Fibroblast of upper back skin (primary cell): ENCODE measurements at regions not wholly inside any gene's neighbourhood (a gene's known extent, or its start where the extent isn't known, plus 50 kb on each side); places are given as distances from the start of the nearest gene placed in this dataset.
"Not testable (repeated sequence)": the region's sequence is repeated elsewhere in the genome, so short reads cannot be mapped to it uniquely, and the experiment has no call there.

Experiments used
- DNase-seq: peaks from one replicate; pipeline ENCODE4 v3.0.0-alpha.2; 2013

DNA sequence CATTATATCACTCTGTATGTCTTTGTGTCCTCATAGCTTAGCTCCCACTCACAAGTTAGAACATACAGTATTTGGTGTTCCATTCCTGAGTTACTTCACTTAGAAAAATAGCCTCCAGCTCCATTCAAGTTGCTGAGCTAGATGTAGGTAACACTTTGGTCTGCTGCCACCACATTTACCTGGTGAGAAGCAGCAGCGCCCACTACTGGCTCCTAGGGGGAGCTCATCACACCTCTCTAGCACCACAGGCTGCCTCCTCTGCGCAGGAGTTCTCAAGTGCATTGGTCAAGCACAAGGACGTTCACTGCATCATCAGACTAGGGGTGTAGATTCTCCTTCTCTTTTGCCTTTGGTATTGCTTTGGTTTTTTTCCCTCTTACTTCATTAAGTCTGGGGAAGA lies 530.9 kb upstream of the AUTS2 start:
- DNase-seq = peak; percentile 4

DNA sequence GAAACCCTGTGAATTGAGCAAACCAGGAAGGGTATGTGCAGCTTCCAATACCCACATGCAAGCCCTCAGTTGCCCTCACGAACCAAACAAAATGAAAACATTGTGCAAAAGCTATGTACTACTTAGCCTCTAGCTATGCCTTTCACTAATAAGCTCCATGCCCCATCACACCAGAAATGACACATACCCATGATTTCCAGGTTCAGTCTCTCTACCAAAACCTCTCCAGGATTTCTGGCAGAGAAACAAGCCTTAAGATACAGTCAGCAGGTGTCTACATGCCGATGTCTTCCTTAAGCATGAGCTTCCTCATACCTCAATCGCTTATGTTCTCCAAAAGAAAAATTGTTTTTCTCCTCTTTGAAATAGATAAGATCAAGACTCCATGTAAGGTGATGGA lies 527.8 kb upstream of the AUTS2 start:
- DNase-seq = no peak

DNA sequence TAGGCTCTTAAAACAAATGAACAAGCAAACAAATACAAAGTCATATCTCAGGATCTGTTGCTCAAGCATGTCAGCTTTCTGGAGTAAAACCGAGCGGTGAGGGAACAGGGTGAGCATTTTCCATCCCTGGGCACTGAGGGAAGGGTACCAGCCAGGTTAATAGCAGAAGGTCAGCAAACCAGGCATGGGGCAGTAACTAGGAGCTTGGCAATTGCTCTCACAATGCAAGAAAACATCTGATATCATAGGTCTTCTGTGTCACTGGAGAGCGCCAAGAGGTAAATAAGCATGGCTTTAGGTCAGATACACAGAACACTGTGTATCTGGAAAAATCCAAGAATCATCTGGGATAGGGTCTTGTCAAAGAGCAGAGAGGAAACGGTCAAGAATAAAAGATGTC lies 521.7 kb upstream of the AUTS2 start:
- no peak for DNase-seq

DNA sequence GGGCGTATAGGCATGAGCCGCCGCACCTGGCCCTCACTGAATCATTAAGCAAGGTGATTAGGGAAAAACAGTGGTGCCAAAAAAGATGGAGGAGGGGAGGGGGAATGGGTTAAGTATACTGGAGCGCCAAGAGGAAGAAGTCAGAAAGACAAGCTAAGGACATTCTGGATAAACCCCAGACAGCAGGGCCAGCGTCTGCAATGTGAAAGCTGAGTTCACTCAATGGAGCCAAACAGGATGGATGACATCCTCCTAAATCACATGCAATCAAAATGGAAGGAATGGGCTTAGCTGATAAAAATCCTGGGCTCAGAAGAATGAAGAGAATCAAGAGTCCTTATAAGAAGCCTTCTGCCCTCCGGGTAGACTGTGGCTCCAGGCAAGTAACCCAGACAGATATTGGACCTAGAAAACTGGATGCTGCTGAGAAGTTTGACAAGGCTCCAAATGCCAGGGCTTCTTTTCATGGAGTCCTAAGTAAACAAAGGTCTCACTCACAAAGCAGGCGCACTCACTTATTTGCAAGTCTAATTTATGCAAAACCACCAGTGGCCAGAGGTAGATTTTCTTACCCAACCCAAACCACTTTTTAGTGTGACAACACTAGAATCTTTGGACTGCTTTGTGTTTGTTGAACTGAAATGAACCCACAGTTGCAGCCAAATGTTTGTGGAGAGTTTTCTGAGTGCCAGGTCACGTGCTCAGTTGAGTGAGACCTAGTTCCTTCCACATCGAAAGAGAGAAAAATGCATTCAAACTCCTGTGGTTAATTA lies 519.1 kb upstream of the AUTS2 start:
- DNase-seq = peak; percentile 50

DNA sequence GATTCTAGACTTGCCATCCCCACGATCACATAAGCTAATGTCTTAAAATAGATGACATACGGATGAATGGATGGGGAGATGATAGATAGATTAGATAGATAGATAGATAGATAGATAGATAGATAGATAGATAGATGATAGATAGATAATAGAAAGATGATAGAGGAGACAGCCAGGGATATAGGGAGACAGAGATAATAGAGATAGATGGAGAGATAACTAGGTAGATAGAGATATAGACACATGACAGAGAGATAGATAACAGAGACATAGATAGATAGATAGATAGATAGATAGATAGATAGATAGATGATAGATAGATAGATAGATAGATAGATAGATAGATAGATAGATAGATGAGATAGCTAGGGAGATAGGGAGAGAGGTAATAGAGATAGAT lies 511.0 kb upstream of the AUTS2 start:
- not testable (repeated sequence) for DNase-seq

DNA sequence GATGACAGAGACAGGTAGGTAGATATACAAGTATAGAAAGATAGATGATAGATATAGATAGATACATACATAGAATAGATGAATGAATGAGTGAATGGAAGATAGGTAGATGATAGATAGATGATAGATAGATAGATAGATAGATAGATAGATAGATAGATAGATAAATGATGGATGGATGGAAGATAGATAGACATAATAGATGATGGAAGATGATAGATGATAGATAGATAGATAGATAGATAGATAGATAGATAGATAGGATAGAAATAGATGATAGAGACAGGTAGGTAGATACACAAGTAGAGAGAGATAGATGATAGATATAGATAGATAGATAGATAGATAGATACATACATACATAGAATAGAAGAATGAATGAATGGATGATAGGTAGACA lies 510.1 kb upstream of the AUTS2 start:
- no peak for DNase-seq

DNA sequence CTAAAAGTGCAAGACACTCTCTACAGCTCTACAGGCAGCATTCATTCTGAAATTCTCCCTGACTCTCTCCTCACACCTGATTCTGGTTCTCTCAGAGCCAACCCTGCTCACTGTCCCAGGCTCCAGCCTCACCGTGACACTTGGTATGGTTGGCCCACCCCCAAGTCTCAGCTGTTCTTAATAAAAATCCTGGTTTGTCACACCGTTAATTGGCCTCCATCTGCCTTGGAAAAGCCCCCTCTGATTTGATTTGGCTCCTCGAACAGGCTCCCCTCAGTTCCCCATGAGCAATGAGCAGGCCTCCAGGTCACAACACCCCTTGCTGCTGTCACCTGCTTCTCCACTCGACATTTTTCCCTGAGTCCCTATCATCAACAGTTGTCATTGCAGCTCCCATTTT lies 507.3 kb upstream of the AUTS2 start:
- no peak for DNase-seq

DNA sequence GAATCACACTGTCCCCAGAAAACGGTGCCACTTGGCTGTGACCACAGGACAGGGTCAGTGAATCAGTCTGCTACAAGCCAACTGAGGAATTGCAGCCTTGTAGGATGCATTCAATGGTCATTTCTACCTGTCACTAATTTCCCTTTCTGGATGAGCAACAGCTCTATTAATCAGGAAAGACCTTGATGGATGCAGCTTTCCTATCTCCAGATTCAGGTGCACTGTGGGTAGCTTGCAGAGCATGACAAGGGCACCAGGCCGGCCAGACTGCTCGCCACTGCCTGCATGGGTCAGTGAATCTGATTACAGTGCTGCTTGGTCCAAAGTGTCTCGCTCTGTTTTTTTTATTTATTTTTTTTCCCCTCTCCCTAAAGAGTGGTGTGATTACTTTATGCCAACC lies 506.8 kb upstream of the AUTS2 start:
- DNase-seq = no peak

DNA sequence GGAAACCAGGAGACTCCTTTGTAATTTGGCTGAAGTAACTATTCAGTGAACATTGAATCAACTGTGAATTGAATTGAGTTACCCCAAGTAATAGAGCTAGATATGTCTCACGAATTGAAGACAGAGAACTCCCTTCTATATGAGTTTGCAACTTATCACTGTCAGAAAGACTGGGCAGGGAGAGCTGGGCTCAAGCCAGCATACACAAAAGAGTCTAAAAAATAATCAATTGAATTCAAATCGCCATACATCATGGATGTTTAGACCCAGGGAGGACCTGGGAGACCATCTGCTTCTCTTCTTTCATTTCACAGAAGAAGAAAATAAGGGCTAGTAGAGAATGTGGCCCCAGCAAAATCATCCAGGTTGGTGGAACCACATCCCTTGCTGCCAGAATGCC lies 503.1 kb upstream of the AUTS2 start:
- DNase-seq = no peak

DNA sequence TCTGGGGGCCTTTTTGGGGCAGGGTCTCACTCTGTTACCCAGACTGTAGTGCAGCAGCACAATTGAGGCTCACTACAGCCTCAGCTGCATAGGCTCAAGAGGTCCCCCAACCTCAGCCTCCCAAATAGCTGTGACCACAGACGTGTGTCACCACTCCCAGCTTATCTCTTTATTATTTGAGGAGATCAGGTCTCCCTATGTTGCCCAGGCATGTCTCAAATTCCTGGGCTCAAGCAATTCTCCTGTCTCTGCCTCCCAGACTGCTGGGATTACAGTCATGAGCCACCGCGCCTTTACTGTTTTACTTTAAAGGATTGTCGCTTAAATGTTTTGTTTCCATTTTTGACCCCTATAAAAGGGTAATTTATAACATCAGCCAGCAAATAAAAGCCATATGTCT lies 502.6 kb upstream of the AUTS2 start:
- DNase-seq = peak; percentile 17

DNA sequence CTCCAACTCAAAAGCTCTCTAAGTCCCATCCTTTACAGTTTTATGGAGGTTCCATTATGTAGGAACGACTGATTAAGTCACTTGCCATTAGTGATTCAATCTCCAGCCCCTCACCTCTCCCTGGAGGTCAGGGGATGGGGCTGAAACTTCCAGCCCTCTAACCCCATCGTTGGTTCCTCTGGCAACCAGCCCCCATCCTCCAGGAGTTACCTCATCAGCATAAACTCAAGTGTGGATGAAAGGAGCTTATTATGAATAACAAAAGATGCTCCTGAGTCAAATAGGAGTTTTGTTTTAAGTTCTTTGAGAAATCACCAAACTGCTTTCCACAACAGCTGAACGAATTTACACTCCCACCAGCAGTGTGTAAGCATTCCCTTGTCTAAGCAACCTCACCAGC lies 494.3 kb upstream of the AUTS2 start:
- DNase-seq = no peak

DNA sequence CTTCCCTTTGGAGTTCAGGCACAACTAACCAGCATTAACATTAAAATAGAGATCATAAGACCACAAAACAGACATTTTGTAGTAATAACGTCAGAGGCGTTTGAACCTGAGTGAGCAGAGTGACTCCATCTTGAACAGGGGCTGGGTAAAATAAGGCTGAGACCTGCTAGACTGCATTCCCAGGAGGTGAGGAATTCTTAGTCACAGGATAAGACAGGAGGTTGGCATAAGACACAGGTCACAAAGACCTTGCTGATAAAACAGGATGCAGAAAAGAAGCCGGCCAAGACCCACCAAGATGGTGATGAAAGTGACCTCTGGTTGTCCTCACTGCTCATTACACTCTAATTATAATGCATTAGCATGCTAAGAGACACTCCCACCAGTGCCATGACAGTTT lies 493.2 kb upstream of the AUTS2 start:
- no peak for DNase-seq

DNA sequence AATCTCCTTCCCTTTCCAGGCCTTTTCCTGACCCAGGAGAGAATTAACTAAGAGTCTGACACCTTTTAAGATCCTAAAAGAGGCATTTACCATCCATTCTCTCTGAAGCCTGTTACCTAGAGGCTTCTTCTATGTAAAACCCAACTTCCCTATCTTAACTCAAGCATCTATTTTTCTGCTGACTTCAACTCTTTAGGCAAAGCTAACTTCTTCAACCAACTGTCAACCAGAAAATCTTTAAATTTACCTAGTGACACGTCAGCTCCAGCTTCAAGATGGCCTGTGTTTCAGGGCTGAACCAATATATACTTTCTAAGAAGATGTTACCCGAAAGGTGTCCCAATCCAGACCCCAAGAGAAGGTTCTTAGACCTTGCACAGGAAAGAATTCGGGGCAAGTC lies 492.3 kb upstream of the AUTS2 start:
- DNase-seq = no peak

DNA sequence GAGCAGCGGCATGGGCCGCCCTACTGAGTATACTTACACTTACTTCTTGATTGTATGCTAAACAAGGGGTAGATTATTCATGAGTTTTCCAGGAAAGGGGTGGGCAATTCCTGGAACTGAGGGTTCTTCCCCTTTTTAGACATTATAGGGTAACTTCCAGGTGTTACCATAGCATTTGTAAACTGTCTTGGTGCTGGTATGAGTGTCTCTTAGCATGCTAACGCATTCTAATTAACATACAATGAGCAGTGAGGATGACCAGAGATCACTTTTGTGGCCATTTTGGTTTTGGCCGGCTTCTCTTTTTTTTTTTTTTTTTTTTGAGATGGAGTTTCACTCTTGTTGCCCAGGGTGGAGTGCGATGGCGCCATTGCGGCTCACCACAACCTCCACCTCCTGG lies 491.8 kb upstream of the AUTS2 start:
- DNase-seq = not testable (repeated sequence)

DNA sequence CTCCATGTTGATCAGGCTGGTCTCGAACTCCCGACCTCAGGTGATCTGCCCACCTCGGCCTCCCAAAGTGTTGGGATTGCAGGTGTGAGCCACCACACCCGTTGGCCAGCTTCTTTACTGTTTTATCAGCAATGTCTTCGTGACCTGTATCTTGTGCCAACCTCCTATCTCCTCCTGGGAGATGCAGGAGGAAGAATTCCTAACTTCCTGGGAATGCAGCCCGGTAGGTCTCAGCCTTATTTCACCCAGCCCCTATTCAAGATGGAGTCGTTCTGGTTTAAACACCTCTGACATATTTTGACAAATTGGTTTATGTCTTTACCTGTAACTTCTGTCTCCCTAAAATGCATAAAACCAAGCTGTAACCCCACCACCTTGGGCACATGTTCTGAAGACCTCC lies 491.3 kb upstream of the AUTS2 start:
- not testable (repeated sequence) for DNase-seq

DNA sequence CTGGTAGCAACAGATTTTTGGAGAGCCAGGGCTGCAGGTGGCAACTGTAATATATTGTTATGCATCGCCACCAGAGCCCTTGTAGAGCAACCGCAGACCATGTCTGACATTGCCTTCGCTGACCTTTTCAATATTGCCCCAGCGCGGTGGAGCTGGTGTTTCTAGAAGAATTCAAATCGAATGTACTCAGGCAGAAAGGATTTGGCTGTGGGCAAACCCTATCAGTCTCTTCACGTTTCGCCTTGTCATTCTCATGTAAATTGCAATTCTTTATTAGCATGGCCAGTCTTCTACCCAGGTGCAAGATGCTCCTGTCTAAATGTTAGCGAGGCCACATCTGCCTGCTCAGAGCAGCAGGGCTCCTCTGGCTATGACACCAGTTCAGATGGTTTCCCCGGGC lies 490.2 kb upstream of the AUTS2 start:
- no peak for DNase-seq

DNA sequence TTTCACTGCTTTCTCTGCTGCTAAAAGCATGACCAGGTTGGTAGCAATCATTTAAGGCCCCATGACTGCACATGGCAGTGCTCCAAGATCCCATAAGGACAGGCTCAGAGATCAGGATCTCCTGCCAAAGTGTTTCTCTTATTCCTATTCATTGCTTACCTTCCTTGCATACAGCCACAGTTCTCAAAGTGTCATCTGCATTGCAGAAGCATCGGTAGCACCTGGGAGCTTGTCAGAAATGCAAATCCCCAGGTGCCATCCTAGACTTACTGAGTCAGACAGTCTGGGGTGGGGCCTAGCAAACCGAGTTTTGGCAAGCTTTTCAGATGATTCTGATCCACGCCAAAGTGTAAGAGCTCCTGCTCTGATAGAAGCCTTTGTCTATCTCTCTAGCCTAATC lies 489.0 kb upstream of the AUTS2 start:
- no peak for DNase-seq

DNA sequence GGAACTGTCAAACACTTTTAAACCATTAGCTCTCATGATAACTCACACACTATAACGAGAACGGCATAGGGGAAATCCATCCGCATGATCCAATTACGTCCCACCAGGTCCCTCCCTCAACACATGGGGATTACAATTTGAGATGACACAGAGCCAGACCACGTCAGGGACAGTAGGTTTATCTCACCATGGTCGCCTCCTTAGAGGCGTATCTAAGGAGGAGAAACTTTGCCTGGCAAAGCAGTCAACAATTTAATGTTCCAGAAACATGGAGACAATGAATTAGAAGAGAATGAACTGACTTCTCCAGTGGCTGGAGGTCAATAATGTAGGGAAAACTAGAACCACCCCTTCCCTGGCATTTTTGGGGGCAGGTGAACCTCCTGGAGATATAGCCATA lies 488.4 kb upstream of the AUTS2 start:
- no peak for DNase-seq

DNA sequence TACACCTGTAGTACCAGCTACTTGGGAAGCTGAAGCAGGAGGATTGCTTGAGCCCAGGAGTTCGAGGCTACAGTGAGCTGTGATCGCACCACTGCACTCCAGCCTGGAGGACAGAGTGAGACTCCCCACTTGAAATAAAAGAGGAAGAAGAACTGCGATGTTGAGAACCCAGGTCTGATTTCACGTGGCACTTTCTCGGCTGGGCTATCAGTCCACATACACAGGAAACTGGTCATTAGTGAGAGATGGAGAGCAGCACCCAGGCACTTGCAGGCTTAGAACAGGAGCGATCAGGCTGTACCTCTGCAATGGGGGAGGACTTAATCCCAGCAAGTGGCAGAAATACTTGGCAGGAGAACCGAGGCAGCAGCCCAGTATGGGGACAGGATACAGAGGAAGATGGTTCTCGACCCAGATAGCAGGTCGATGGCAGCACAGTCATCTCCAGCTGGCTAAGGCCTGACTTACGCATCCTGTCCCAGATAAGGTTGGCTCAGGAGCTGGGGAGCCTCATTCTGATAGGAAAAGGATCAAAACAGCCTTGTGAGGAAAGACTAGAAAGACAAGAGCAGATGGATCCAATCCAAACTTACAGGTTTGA lies 487.7 kb upstream of the AUTS2 start:
- no peak for DNase-seq

DNA sequence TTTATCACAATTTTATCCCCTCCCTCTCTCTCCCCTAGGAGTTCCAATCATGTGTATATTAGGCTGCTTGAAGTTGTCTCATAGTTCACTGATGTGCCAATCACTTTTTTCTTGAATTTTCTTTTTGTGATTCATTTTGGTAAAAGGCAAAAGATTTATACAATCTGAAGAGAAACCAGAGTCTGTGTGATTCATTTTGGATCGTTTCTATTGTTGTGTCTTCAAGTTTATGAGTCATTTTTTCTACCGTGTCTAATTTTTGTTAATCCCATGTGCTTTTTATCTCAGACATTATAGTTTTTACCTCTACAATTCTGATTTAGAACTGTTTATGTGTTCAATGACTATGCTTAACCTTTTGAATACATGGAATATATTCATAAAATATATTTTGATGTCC lies 483.9 kb upstream of the AUTS2 start:
- DNase-seq = peak; percentile 77

DNA sequence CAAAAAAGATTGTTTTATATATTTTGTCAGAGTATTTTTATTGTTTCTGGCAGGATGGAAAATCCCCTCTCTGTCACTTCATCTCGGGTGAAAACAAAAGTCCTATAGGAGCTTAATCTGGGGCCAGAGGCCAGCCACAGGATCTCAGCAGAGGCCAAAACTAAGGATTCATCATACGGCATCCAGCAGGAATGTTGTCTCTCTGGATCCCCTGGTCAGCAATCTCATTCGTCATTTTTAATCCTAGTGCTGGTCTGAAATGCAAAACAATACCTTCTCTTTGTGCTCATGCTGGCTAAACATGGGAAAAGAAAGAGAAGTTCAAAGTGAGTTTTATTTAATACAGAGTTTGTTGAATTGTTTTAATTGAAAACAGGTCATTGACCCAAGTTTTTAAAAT lies 482.5 kb upstream of the AUTS2 start:
- DNase-seq = peak; percentile 83

DNA sequence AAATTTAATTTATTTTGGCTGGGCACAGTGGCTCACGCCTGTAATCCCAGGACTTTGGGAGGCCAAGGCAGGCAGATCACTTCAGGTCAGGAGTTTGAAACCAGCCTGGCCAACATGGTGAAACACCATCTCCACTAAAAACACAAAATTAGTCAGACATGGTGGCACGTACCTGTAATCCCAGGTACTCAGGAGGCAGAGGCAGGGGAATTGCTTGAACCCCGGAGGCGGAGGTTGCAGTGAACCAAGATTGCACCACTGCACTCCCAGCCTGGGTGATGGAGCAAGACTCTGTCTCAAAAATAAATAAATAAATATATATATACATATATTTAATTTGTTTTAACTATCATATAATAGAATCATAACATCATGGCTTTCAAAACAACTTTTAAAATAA lies 482.1 kb upstream of the AUTS2 start:
- DNase-seq = not testable (repeated sequence)

DNA sequence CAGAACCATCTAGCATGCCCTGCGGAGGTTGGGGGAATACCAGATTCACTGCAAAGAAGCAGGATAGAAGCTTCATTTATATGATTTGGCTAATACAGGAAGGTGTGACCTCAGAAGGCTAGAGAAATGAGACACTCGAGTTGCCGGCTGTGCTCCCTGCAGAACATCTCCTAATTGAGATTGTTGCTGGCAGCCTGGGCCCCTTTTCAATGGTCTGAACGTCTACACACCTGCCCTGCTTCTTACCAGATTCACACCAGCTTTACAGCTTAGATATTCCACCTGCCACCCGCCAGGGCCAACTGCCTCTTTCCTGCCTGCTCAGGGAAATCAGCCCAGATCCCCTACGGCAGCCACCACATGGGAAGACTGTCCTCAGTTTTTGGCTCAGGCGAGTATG lies 475.3 kb upstream of the AUTS2 start:
- no peak for DNase-seq

DNA sequence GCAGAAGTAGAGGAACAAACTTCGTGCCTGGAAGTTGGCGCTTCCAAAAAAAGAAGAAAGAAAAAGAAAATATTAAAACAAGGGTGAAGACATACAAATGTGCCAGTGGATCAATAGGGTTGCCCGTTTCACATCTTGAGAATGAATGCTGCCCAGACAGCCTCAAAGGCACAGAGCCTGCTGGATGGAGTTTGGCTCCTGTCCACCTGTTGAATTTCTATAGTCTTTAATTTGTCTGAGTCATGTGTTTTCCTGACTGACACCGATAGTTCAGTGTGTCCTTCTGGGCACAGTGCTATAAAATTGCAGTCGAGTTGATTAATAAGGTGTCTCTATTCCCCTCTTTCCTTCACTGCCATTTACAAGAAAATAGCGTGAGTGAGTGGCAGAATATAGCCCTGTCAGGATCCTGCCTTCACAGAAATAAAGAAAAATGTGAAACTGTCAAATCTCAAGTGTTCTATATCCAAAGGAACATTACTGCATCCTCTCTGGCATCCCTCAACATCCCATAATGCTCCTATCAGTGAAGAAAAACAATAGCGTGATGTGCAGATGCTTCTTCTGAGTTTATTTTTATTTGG lies 471.3 kb upstream of the AUTS2 start:
- peak; percentile 10 for DNase-seq

DNA sequence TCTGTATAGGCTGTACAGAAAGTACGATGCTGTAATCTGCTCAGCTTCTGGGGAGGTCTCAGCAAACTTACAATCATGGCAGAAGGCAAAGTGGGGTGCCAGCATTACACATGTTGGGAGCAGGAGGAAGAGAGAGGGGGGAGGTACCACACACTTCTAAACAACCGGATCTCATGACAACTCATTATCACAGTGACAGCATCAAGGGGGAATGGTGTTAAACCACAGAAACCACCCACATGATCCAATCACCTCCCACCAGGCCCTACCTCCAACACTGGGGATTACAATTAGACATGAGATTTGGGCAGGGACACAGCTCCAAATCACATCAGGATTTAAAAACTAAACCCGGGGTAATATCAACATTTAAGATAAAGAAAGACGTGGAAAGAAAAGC lies 468.8 kb upstream of the AUTS2 start:
- DNase-seq = peak; percentile 36
